ENCODE measurements at regions not wholly inside any gene's neighbourhood (a gene's known extent, or its start where the extent isn't known, plus 50 kb on each side); places are given as distances from the start of the nearest gene placed in this dataset.

DNA sequence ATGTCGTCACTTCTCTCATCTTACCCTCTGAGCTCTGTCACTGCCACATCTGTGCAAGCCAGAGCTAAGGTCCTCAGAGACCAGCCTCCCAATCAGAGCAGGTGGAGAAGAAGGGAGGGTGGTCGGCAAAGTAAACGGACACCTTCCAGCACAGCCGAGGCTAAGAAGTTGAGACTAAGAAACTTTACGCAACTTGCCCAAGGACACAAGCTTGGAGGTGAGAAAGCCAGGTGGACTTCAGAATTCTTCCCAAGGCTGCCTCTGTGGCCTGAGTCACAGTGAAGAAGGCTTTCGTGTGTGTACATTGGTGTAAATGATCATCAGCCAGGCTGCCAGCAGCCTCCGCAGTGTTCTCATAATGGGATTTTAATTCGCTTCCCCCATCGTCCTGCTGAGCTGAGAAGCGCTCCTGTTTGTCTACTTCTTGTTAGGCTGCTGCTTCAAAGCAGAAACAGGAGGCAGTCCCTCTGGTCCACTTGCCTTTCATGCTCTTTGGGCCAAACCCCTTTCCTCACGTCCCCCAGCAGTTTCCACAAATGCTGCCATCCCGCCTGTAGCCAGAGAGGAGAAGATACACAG, 125.0 kb upstream of the RPL38 start:
- Histone ChIP-seq H3K4me1 (replicated peaks in 1 of 2; ENCODE audit: control insufficient read depth in 2 of 2, insufficient read depth in 2 of 2, low read length in 2 of 2) (no peaks in the 10 kb centered on the region), H4K20me1 (replicated peaks; ENCODE audit: control insufficient read depth, insufficient read depth, low read length) (no peaks in the 10 kb centered on the region), H3K36me3 (ENCODE audit: control insufficient read depth, insufficient read depth, low read length) (no peaks in the 10 kb centered on the region), H3K4me2 (ENCODE audit: insufficient read depth, low read length) (no peak overlapping the region), H3K9ac (ENCODE audit: insufficient read depth in 1 of 2, low read depth in 2 of 2, low read length in 2 of 2) (no peak overlapping the region), H3K79me2 (ENCODE audit: control insufficient read depth, insufficient read depth, low read length) (no peaks in the 10 kb centered on the region), H3K4me3 (no peak overlapping the region), H3K9me3 (replicated peaks; ENCODE audit: control insufficient read depth, insufficient read depth, low read depth, low read length) (no peaks in the 10 kb centered on the region), H3K9me1 (ENCODE audit: control insufficient read depth, insufficient read depth, low read length) (no peaks in the 10 kb centered on the region), H2AFZ (ENCODE audit: low read depth, low read length) (no peak overlapping the region), H3K27ac (ENCODE audit: extremely low read depth, low read depth, low read length) (no peak overlapping the region), H3K27me3 (ENCODE audit: control insufficient read depth in 2 of 2, insufficient read depth in 2 of 2, low read length in 2 of 2) (peaks cover 0 to 18% of the 10 kb centered on the region in 2 experiments; a peak in 2 of 5 replicates)
- TF ChIP-seq KDM2B (CRISPR knock-in tag; IDR thresholded peaks at IDR 0.05) (no peak), ZNF239 (CRISPR knock-in tag; IDR thresholded peaks at IDR 0.05) (no peak), HIVEP1 (CRISPR knock-in tag; IDR thresholded peaks at IDR 0.05) (no peak)
- TF ChIP-seq, protein P1, sequence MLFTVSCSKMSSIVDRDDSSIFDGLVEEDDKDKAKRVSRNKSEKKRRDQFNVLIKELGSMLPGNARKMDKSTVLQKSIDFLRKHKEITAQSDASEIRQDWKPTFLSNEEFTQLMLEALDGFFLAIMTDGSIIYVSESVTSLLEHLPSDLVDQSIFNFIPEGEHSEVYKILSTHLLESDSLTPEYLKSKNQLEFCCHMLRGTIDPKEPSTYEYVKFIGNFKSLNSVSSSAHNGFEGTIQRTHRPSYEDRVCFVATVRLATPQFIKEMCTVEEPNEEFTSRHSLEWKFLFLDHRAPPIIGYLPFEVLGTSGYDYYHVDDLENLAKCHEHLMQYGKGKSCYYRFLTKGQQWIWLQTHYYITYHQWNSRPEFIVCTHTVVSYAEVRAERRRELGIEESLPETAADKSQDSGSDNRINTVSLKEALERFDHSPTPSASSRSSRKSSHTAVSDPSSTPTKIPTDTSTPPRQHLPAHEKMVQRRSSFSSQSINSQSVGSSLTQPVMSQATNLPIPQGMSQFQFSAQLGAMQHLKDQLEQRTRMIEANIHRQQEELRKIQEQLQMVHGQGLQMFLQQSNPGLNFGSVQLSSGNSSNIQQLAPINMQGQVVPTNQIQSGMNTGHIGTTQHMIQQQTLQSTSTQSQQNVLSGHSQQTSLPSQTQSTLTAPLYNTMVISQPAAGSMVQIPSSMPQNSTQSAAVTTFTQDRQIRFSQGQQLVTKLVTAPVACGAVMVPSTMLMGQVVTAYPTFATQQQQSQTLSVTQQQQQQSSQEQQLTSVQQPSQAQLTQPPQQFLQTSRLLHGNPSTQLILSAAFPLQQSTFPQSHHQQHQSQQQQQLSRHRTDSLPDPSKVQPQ (CRISPR knock-in tag; IDR thresholded peaks at IDR 0.05; ENCODE audit: borderline replicate concordance), result no peak
- WGBS (ENCODE audit: insufficient coverage, low coverage, missing lambda C conversion rate), result 2% methylated on average over 12 of the region's 12 CpGs
- intact Hi-C loops (cut with micrococcal nuclease) (no loop called here), in situ Hi-C loops (cut with MboI) (no loop called here)
- ChIA-PET POLR2A (interaction anchor here (0.6 to 1.3 kb wide), 3 partner anchors 9 to 82 kb away, joined by 3 to 5 read pairs (median 4); no protein-coding TSS in a partner anchor), CTCF (ENCODE audit: low intra/inter-chr PET ratio) (no interaction called here)
- DNase-seq (ENCODE audit: extremely low read depth in 1 of 4, low spot score in 3 of 4) (no peak), FAIRE-seq (no peak), ATAC-seq (no peak)
- BruUV-seq (replicated peaks), result no TSS peak
